Thyroid gland (tissue), 4 donors: ENCODE measurements at regions not wholly inside any gene's neighbourhood (a gene's known extent, or its start where the extent isn't known, plus 50 kb on each side); places are given as distances from the start of the nearest gene placed in this dataset.

Source experiments
- DNase-seq, 2 donors: peaks; one replicate each; pipeline ENCODE4 v3.0.0-alpha.2; 2019
- H3K27ac ChIP-seq, 3 donors: fragments of 200-600 bp; sonication (generic); 1 replicate in 2 of 3; 2 replicates in 1 of 3; pipeline ENCODE4 v1.5.1; 2016 to 2019; ENCODE audit warnings: mild to moderate bottlenecking in 1 of 3, moderate library complexity in 1 of 3
- H3K27me3 ChIP-seq: fragments of 200-600 bp; sonication (generic); one replicate; pipeline ENCODE4 v1.5.1; 2019
- H3K36me3 ChIP-seq, 2 donors: fragments of 200-600 bp; sonication (generic); one replicate each; pipeline ENCODE4 v1.5.1; 2016 to 2019
- H3K4me1 ChIP-seq, 2 donors: fragments of 200-600 bp; sonication (generic); one replicate each; pipeline ENCODE4 v1.5.1; 2017 to 2019
- H3K4me3 ChIP-seq, 3 donors: fragments of 200-600 bp; sonication (generic); replicated peaks in 1 of 3; 1 replicate in 2 of 3; 2 replicates in 1 of 3; pipeline ENCODE4 v1.5.1; 2016; ENCODE audit warnings: mild to moderate bottlenecking in 1 of 3
- H3K9me3 ChIP-seq: fragments of 200-600 bp; sonication (generic); one replicate; pipeline ENCODE4 v1.5.1; 2017
- POLR2A ChIP-seq, 2 donors: fragments of 450-650 bp; IDR thresholded peaks; one replicate each; pipeline ENCODE4 v1.6.1; 2017; ENCODE audit warnings: antibody characterized with exemption in 2 of 2, mild to moderate bottlenecking in 2 of 2, moderate library complexity in 1 of 2
- WGBS, 2 donors: methylation state at CpG; one replicate each; pipeline ENCODE4 v1.1.5; 2017; 5-methylcytosine and 5-hydroxymethylcytosine counted together
- intact Hi-C: fragments of 100-400 bp; cut with DNase I; formaldehyde crosslinking; loops from one replicate; pipeline ENCODE4 v1.15.1; 2023
- TF ChIP-seq, protein P1 (sequence below), 6 experiments: fragments of 200-600 bp in 3 of 6; fragments of 450-650 bp in 3 of 6; sonication (generic) in 3 of 6; IDR thresholded peaks; one replicate each; pipeline ENCODE4 v1.5.1; 2016 to 2019; ENCODE audit warnings: antibody characterized with exemption in 6 of 6, mild to moderate bottlenecking in 2 of 6, inconsistent platforms in 1 of 6, moderate library complexity in 1 of 6

DNA sequence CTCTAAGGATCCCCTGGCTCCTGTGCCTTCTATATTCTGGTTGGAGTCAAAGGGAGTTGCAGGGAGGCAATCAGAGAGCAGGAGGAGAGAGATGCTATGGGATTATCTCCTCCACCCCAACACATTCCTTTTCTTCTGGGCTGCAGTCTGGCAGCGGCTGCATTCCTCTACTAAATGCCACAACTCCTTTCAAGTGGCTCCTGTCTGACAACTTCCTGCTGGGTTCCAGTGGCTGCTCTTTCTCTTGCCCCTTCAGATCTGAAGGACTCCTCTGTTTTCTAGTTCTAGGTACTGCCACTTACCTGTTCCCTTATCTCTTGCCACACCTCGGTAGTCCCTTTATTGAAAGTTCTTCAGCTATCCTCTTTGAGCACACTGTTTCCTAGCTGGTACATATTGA, 425.0 kb downstream of the SNAPC1 start:
- 26 to 28% methylated on average over 2 of the region's 2 CpGs for WGBS, 2 donors
- intact Hi-C loops, result no loop called here
- no peak for TF ChIP-seq POLR2A (IDR thresholded peaks at IDR 0.05)
- TF ChIP-seq, protein P1, sequence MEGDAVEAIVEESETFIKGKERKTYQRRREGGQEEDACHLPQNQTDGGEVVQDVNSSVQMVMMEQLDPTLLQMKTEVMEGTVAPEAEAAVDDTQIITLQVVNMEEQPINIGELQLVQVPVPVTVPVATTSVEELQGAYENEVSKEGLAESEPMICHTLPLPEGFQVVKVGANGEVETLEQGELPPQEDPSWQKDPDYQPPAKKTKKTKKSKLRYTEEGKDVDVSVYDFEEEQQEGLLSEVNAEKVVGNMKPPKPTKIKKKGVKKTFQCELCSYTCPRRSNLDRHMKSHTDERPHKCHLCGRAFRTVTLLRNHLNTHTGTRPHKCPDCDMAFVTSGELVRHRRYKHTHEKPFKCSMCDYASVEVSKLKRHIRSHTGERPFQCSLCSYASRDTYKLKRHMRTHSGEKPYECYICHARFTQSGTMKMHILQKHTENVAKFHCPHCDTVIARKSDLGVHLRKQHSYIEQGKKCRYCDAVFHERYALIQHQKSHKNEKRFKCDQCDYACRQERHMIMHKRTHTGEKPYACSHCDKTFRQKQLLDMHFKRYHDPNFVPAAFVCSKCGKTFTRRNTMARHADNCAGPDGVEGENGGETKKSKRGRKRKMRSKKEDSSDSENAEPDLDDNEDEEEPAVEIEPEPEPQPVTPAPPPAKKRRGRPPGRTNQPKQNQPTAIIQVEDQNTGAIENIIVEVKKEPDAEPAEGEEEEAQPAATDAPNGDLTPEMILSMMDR (IDR thresholded peaks at IDR 0.05), result no peak

DNA sequence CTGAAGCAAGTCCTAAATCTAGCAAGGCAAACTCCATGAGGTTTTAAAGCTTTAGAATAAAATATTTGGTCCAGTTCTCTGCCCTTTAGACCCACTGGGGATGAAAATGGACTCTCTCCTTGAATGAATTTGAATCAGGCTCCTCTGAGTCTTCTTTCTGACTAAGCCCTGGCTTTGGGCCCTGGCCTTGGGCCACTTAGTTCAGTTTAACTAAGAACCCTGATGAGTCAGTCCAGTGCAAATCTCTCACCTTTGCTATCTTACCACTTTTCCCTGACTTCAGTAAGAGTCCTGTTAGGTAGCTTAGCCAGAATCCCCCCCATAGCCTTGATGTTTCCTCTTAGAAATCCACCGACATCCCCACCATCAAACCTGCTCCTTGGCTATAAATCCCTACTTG, 427.5 kb downstream of the SNAPC1 start:
- WGBS, 2 donors, result 0% methylated on average over 1 of the region's 1 CpG
- Histone ChIP-seq H3K9me3 (no peaks in the 10 kb centered on the region), H3K27me3 (no peaks in the 10 kb centered on the region), H3K36me3 (no peaks in the 10 kb centered on the region), H3K27ac (no peak overlapping the region), H3K4me1 (no peaks in the 10 kb centered on the region), H3K4me3 (no peak overlapping the region)
- DNase-seq, result no peak
- intact Hi-C loops, result no loop called here
- no peak for TF ChIP-seq POLR2A (IDR thresholded peaks at IDR 0.05)
- TF ChIP-seq, protein P1 (IDR thresholded peaks at IDR 0.05), result no peak

More for the DNA sequence above, 425.0 kb downstream of the SNAPC1 start:
- Histone ChIP-seq H3K27ac (no peak overlapping the region), H3K4me3 (no peak overlapping the region), H3K9me3 (no peaks in the 10 kb centered on the region), H3K4me1 (no peaks in the 10 kb centered on the region), H3K36me3 (no peaks in the 10 kb centered on the region), H3K27me3 (no peaks in the 10 kb centered on the region)
- DNase-seq, result peak; percentile 37 to 55

DNA sequence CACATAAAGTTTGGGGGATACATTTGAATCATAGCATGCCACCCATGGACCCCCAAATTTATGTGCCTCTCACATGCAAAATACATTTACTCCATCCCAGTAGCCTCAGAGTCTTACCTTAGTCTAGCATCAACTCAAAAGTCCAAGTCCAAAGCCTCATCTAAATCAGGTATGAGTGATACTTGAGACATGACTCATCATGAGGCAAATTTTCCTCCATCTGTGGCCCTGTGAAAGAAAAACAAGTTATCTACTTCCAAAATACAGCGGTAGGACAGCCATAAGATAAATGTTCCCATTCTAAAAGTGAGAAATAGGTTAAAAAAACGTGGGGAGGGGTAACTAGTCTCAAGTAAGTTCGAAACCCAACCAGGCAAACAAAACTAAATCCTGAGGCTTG, 444.2 kb downstream of the SNAPC1 start:
- Histone ChIP-seq H3K4me1 (no peaks in the 10 kb centered on the region), H3K36me3 (no peaks in the 10 kb centered on the region), H3K9me3 (no peaks in the 10 kb centered on the region), H3K27me3 (no peaks in the 10 kb centered on the region), H3K4me3 (no peak overlapping the region), H3K27ac (no peak overlapping the region)
- DNase-seq, result no peak
- TF ChIP-seq POLR2A (IDR thresholded peaks at IDR 0.05), result no peak
- TF ChIP-seq, protein P1 (IDR thresholded peaks at IDR 0.05), result no peak
- WGBS, 2 donors, result 63 to 72% methylated on average over 3 of the region's 3 CpGs
- intact Hi-C loops, result no loop called here

DNA sequence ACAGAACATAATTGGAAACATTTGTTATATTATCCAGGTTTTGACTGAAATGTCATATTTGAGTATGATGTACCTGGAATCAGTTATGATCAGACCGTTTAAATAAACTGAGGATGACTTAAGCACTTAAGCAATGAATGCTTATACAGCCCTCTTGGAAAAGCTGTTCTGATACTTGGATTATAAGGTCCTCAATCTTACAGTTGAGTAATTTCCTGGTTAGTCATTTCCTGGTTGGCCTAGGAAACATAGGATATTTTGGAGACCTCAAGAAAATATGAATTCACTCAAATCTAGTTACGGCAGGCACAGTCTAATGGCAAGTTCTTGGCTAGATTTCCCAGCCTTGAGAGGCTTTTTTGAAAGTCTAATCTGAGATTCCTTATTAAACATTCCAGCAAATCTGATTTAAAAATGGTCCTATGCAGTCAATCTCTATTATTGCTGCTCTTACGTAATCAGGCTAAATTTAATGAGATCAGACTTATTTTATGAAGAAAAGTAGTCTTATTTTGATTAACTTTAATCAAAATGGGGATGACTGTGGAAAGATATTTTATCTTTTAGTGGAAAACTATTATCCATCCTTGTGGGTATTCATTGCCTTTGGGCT, 447.2 kb downstream of the SNAPC1 start:
- intact Hi-C loops, result no loop called here
- Histone ChIP-seq H3K4me1 (no peaks in the 10 kb centered on the region), H3K27ac (no peak overlapping the region), H3K27me3 (no peaks in the 10 kb centered on the region), H3K36me3 (no peaks in the 10 kb centered on the region), H3K9me3 (no peaks in the 10 kb centered on the region), H3K4me3 (no peak overlapping the region)
- no peak for TF ChIP-seq POLR2A (IDR thresholded peaks at IDR 0.05)
- TF ChIP-seq, protein P1 (IDR thresholded peaks at IDR 0.05), result no peak
- no peak for DNase-seq
- WGBS, 2 donors, result 80 to 81% methylated on average over 3 of the region's 3 CpGs

DNA sequence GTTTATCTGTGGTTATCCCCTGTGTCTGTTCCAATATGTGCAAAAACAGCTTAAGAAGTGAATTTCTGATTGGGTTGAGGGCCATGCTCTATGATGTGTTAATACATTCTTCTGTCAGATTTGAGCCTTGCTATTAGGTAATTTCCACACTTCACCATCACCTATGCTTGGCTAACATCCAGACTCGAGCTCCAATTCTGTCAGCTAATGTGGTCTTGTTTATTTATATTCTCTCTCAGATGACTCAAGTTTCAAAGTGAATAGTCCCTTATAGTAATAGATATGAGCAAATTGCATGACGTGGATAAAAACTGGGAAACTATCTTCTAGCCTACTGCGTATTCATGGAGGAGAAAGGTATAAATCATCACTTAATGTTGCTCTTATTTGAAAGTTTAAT, 451.3 kb downstream of the SNAPC1 start:
- Histone ChIP-seq H3K4me3 (no peak overlapping the region), H3K36me3 (no peaks in the 10 kb centered on the region), H3K27me3 (no peaks in the 10 kb centered on the region), H3K4me1 (no peaks in the 10 kb centered on the region), H3K27ac (no peak overlapping the region), H3K9me3 (no peaks in the 10 kb centered on the region)
- TF ChIP-seq POLR2A (IDR thresholded peaks at IDR 0.05), result no peak
- TF ChIP-seq, protein P1 (IDR thresholded peaks at IDR 0.05), result no peak
- intact Hi-C loops, result no loop called here
- 69 to 71% methylated on average over 3 of the region's 3 CpGs for WGBS, 2 donors
- no peak for DNase-seq
